ENCODE measurements at regions not wholly inside any gene's neighbourhood (a gene's known extent, or its start where the extent isn't known, plus 50 kb on each side); places are given as distances from the start of the nearest gene placed in this dataset.

- FAIRE-seq: no peak
Observed at GRCh38 chr5:73395256-73395655, 53.3 kb downstream of the FOXD1 start.

GRCh38 chr5:73394610-73395009, 54.0 kb downstream of the FOXD1 start:
- FAIRE-seq: no peak

GRCh38 chr5:73393611-73394489, 54.7 kb downstream of the FOXD1 start:
- no peak for FAIRE-seq

GRCh38 chr5:73392775-73393174, 55.8 kb downstream of the FOXD1 start:
- no peak for FAIRE-seq

DNA sequence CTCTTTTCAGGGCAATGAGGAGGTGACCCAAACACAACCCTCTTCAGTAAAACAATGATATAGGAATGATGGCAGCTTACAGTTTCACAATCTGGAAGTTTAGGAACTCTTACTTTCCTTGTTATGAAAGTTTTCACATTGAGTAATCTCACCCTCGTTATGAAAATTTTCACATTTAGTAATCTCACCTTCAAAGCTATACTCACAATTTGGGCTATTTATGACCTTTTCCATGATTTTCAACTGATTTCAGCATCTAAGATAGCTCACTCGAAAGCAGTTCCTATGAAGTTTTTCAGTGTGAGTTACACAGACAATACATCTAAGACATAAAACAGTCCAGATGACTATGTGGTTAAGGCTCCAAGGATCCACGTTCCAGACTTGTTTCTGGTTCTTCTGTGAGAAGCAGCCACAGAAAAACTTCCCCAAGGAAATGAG, 57.1 kb downstream of the FOXD1 start:
- FAIRE-seq: no peak

DNA sequence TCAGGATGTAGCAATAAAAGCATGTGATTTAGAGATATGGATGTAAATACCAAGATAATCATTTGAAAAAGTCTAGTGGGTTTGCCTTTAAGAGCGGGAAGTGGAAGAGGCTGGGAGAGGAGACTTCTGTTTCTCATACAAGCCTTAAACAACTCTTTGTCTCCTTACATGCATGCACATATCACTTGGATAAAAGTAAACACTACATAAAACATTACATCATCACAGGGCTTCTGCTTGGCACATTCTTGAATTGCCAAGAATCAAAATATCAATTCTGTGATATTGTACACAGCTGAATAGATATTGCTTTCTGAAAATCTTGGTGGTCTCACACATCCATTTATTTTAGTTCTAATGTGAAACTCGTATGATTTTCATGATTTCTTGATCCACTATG, 57.6 kb downstream of the FOXD1 start:
- no peak for FAIRE-seq

GRCh38 chr5:73388740-73389139, 59.8 kb downstream of the FOXD1 start:
- FAIRE-seq: no peak

DNA sequence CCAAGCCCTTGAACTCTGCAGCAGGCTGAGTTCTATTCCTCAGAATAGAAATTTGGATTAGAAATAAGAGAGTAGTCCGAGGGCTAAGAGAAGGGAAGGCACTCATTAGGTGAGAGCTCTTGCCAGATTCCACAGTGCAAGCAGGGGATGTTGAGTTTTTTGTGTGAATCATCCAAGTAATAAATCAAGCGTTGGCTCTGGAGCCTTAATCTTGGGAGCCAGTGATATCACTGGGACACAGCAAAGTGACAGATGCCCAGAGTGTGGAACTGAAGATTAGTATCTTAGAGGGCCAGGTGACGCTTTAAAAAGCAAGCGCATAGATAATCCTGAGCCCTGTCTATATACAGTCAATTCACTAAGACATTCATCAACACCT, 60.3 kb downstream of the FOXD1 start:
- FAIRE-seq: no peak

DNA sequence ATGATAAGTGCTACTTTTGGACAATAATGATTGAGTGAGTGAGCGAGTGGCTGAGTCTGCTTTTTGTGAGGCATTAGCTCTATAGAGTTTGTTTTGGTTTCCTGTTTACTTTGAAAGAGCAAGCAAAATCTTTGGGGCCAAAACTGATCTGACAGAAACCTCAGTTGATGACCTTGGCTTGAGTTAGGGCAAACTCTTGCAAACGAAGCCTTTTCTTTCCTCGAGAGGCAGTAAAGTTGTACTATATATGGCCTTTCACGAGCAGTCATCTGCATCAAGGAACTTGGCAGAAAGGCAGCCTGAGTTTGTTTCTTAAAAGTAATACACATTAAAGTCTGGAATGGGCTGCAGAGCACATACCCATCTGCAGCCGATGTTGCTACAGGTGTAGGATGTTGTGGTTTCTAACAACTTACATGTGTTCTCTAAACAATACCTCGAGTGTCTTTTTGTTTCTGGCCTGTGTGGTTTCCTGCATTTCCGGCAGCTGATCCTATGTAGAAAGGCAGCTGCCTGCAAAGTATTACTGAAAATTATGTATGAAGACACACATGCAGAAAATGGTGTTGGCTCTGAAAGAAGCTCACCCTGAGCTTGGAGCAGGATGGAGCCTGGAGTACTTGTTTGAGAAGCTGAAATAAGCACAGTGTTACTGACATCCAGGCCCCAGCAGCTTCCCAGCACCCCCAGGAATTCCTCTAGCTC, 60.8 kb downstream of the FOXD1 start:
- no peak for FAIRE-seq

DNA sequence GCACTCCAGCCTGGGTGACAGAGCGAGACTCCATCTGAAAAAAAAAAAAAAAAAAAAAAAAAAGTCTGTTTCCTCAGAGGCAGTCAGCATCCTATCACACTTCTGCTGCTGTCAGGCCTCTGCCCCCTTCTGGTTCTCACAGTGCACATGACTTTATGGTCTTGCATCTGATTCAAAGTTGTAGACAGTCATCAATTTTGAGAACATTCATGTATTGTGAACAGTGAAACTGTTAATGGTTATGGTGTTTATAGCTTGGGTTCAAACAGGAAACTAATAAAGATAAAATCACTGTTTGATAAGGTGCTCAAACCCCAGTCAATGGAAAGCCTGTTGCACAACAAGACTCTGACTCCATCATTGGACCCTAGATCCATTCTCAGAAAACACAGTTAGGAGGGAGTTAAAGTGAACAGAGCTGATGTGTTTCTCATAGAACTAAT, 61.4 kb downstream of the FOXD1 start:
- no peak for FAIRE-seq

DNA sequence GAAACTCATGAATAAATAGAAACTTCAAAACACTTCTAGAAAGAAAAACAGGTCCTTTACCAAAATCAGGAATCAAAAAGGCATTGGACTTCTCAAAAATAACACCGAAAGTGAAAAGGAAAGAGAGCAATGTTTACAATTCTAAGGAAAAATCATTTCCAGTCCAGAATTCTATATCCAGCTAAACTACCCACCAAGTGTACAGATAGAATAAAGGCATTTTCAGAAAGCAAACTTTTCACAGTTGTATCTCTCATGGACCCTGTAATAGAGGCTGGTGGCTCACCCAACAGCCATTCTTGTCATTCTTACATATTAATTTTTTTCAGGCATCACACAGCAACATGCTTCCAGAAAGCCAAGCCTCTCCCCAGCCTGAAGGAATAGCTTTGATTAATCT, 63.7 kb downstream of the FOXD1 start:
- FAIRE-seq: no peak

- no peak for FAIRE-seq
Observed at GRCh38 chr5:73382401-73382740, 66.2 kb downstream of the FOXD1 start.

- no peak for FAIRE-seq
Observed at GRCh38 chr5:73381590-73382400, 66.8 kb downstream of the FOXD1 start.

DNA sequence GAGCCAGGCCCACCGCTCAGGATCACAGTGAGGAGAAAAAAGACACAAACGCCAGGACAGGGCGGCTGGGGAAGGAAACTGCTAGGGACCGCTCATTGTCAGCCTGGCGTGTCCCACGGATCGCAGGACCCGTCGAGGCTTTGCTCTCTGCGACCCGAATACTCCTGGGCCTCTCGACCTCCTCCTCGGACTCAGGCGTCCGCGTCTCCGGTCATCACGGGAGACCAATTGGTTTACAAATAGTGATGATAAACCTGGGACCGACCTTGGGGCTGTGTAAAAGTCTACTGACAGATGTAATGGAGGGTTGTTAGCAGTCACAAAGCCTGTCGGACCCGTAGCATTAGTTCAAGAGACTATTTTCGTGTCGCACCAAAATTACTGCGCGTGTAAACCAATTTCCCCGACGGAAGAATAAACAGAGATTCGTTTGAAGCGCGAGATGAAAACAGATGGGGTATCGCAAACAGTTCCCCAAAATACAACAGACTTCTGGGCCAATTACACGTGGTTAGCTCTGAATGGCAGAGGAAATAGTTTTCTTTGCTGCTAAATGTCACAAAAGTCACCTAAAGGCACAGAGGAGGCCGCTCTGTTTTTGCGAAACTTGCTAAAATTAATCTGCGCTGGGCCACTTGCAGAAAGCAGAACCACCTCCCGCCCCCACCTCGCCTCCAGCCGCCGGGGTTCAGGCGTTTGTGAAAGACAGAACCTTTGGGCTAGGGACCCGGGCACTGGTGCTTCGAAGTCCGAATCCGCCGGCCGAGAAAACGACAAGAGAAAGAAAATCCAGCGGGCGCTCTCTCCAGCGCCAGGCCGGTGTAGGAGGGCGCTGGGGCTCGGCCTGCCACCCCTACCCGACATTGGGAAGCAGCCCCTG, 67.6 kb downstream of the FOXD1 start:
- FAIRE-seq: no peak

- no peak for FAIRE-seq
Observed at GRCh38 chr5:73380041-73380440, 68.5 kb downstream of the FOXD1 start.

DNA sequence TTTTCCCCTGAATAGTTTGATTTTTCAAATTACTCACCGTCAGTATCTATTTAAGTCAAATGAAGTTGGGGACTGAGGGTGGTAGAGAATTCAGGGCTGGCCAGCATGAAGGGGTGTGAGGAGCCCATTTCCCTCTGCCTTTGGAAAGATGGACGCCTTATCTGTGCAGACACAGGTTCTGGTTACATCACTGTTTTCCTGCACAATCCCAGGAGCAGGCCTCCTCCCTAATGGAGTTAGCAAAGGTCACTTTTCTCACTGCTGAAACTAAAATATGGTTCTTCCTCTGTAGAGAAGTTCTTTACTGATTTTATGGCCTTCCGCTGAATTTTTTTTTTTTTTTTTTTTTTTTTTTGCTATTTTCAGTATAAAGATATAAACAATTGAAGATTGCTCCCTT, 69.1 kb downstream of the FOXD1 start:
- FAIRE-seq: no peak

- no peak for FAIRE-seq
Observed at GRCh38 chr5:73378765-73379164, 69.8 kb downstream of the FOXD1 start.

DNA sequence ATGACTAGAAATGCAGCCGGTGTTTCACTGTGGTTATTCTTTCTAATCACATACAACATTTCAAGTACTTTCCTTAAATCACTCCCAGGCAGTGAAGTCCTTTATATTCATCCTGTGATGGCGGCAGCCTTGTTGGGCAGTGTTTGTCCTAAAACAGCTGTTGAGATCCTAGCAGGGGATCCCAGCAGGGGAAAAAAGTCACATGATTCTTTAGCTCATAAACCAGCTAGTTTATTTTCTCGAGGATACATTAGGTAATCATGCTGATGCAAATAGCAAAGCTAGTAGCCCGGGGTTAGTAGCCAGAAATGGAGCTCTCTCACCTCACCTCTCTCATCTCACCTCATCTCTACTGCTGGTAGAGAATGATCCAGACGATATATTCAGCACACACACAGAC, 70.5 kb downstream of the FOXD1 start:
- no peak for FAIRE-seq

DNA sequence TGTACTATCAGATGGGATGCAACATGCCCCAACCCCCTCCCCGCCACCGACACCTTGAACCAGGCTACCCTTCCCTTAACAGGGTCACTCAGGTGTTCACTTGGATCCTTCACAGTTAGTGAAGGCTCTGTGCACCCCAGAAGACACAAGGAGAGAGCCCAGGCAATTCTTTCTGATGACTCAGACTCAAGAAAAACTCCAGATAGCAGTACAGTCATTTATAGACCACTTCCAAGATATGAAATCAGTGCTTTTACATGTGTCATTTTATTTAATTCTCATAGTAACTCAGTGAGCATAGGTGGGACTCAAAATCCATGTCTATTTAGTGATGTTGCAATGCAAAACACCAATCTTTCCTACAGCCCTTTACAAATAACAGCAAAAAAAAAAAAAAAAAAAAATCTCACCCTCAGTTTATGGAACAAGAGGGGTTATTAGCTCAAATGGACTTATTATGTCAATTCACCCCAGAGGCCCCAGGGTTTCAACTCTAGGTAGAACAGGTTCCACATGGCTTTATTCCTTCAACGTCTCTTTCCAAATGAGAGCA, 71.9 kb downstream of the FOXD1 start:
- FAIRE-seq: no peak

- no peak for FAIRE-seq
Observed at GRCh38 chr5:73375949-73376348, 72.6 kb downstream of the FOXD1 start.

DNA sequence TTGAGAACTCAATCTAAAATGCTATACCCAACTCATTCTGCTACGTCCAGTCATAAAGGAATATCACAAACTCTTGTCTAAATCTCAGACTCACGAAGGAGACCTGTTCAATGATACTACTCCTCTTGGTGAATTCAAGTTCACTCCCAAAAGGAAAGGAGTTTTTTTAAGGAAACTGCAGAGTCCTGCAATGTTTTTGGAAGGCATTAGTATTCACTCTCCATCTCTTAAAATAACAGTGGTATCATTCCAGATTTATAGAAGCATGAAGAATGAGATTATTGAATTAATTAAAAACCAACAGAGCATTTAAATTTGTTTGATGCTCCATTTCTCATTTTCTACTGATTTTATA, 73.4 kb downstream of the FOXD1 start:
- no peak for FAIRE-seq

GRCh38 chr5:73374520-73375190, 73.9 kb downstream of the FOXD1 start:
- no peak for FAIRE-seq
